A549 (cell line): ENCODE measurements at regions not wholly inside any gene's neighbourhood (a gene's known extent, or its start where the extent isn't known, plus 50 kb on each side); places are given as distances from the start of the nearest gene placed in this dataset.
A peak's percentile ranks its signal among the peaks of the same experiment; 100 is the strongest.

ENCODE experiments used
- ATAC-seq, 2 experiments: fragments of 200-7000 bp in 1 of 2; fragments of >200 bp in 1 of 2; cut with Nextera tagmentation in 1 of 2; cut with Tn5 transposase in 1 of 2; 3 replicates each; pipeline versions ENCODE4 v1.8.0 to v1.9.1; 2018 to 2020; ENCODE audit warnings: mild to moderate bottlenecking in 1 of 2, moderate library complexity in 1 of 2
- CTCF ChIA-PET: fragments of 300-600 bp; sonication (Branson Sonifier 250); formaldehyde crosslinking; extraction: SDS; loops from one replicate; lab custom pipeline; 2021; ENCODE audit warnings: antibody characterized with exemption, inconsistent platforms; lab: Yijun Ruan, JAX
- POLR2A ChIA-PET: fragments of 350-600 bp; formaldehyde crosslinking; extraction: SDS; loops from one replicate; lab custom pipeline; 2021; ENCODE audit warnings: antibody characterized with exemption, inconsistent platforms; lab: Yijun Ruan, JAX
- DNase-seq, 2 experiments: peaks; one replicate each; pipeline versions ENCODE4 v3.0.0 to v3.0.0-alpha.2; 2011 to 2016; ENCODE audit warnings: low read depth in 1 of 2, low spot score in 1 of 2
- FAIRE-seq: peaks from 2 replicates; lab custom pipeline; 2011; peaks lifted over from hg19 to GRCh38; lab: Jason Lieb, UNC
- H3K27ac ChIP-seq, 2 experiments: fragments of >200 bp; sonication (Bioruptor Twin); formaldehyde crosslinking; 3 replicates each; pipeline ENCODE4 v1.5.1; 2016 to 2017
- H3K4me1 ChIP-seq: fragments of >200 bp; sonication (Bioruptor Twin); formaldehyde crosslinking; 3 replicates; pipeline ENCODE4 v1.6.1; 2016
- H3K4me2 ChIP-seq: fragments of >200 bp; sonication (Bioruptor Twin); formaldehyde crosslinking; 3 replicates; pipeline ENCODE4 v1.6.1; 2016
- H3K4me3 ChIP-seq: fragments of >200 bp; sonication (Bioruptor Twin); formaldehyde crosslinking; 3 replicates; pipeline ENCODE4 v1.5.1; 2016
- H3K9me3 ChIP-seq: fragments of >200 bp; sonication (Bioruptor Twin); formaldehyde crosslinking; 3 replicates; pipeline ENCODE4 v1.6.1; 2016
- CBX2 ChIP-seq: fragments of 200-600 bp; sonication (generic); IDR thresholded peaks from 2 replicates; pipeline ENCODE4 v1.6.1; 2016; ENCODE audit warnings: low read depth, mild to moderate bottlenecking, borderline replicate concordance
- CBX8 ChIP-seq: fragments of 200-600 bp; sonication (generic); IDR thresholded peaks from 2 replicates; pipeline ENCODE4 v1.6.1; 2016
- CEBPB ChIP-seq, 2 experiments: fragments of >200 bp in 1 of 2; sonication (Bioruptor Twin) in 1 of 2; formaldehyde crosslinking in 1 of 2; IDR thresholded peaks; 2 replicates each; pipeline ENCODE4 v1.6.1; 2012 to 2016
- CHD2 ChIP-seq: fragments of 150-350 bp; IDR thresholded peaks from 2 replicates; pipeline ENCODE4 v1.6.1; 2014; ENCODE audit warnings: low read length; ENCODE audit not compliant: partially characterized antibody
- CTCF ChIP-seq: fragments of >200 bp; sonication (Bioruptor Twin); formaldehyde crosslinking; IDR thresholded peaks from 3 replicates; pipeline ENCODE4 v1.5.1; 2016
- EHMT2 ChIP-seq: fragments of 200-600 bp; sonication (generic); IDR thresholded peaks from 2 replicates; pipeline ENCODE4 v1.6.1; 2016; ENCODE audit warnings: antibody characterized with exemption, low read depth, mild to moderate bottlenecking, moderate library complexity
- EP300 ChIP-seq, 2 experiments: fragments of >200 bp; sonication (Bioruptor Twin); formaldehyde crosslinking; IDR thresholded peaks; 2 replicates in 1 of 2; 3 replicates in 1 of 2; pipeline ENCODE4 v1.6.1; 2016 to 2017
- FOSB ChIP-seq: fragments of 250-450 bp; sonication (Bioruptor Pico); IDR thresholded peaks from 2 replicates; pipeline ENCODE4 v1.5.0; 2020; ENCODE audit warnings: mild to moderate bottlenecking, moderate library complexity
- FOXS1 ChIP-seq: fragments of 250-450 bp; sonication (Bioruptor Pico); IDR thresholded peaks from 2 replicates; pipeline ENCODE4 v1.5.0; 2020; ENCODE audit warnings: mild to moderate bottlenecking, moderate library complexity
- GATA3 ChIP-seq: IDR thresholded peaks from 2 replicates; pipeline ENCODE4 v1.6.1; 2012; ENCODE audit warnings: borderline replicate concordance
- HDAC2 ChIP-seq: fragments of 200-600 bp; sonication (generic); IDR thresholded peaks from 2 replicates; pipeline ENCODE4 v1.6.1; 2016
- HOXB13 ChIP-seq: fragments of 250-450 bp; sonication (Bioruptor Pico); IDR thresholded peaks from 2 replicates; pipeline ENCODE4 v1.5.0; 2020; ENCODE audit warnings: low read depth, mild to moderate bottlenecking, moderate library complexity
- JUN ChIP-seq, 2 experiments: fragments of >200 bp; sonication (Bioruptor Twin); formaldehyde crosslinking; IDR thresholded peaks; 2 replicates in 1 of 2; 3 replicates in 1 of 2; pipeline ENCODE4 v1.6.1; 2016 to 2017
- KDM5A ChIP-seq: fragments of 200-600 bp; sonication (generic); IDR thresholded peaks from 2 replicates; pipeline ENCODE4 v1.6.1; 2016; ENCODE audit warnings: antibody characterized with exemption, mild to moderate bottlenecking
- MAFK ChIP-seq: fragments of 450-650 bp; IDR thresholded peaks from 2 replicates; pipeline ENCODE4 v1.6.1; 2014; ENCODE audit not compliant: partially characterized antibody
- NFE2L2 ChIP-seq: fragments of 150-350 bp; conservative IDR thresholded peaks from 2 replicates; pipeline ENCODE4 v1.6.1; 2014; ENCODE audit warnings: low read length
- NPAS2 ChIP-seq: fragments of 250-450 bp; sonication (Bioruptor Pico); IDR thresholded peaks from 2 replicates; pipeline ENCODE4 v1.8.0; 2022; ENCODE audit warnings: mild to moderate bottlenecking, moderate library complexity, borderline replicate concordance
- POLR2AphosphoS2 ChIP-seq: conservative IDR thresholded peaks from 2 replicates; pipeline ENCODE4 v1.6.1; 2012; ENCODE audit warnings: low read length, improper control_type of control experiment, inconsistent platforms
- RARB ChIP-seq: fragments of 250-450 bp; sonication (Bioruptor Pico); IDR thresholded peaks from 2 replicates; pipeline ENCODE4 v1.8.0; 2021; ENCODE audit warnings: mild to moderate bottlenecking, moderate library complexity
- RFX5 ChIP-seq: fragments of 450-650 bp; IDR thresholded peaks from 2 replicates; pipeline ENCODE4 v1.7.1; 2014; ENCODE audit warnings: antibody characterized with exemption, mild to moderate bottlenecking, moderate library complexity
- RNF2 ChIP-seq: fragments of 200-600 bp; sonication (generic); IDR thresholded peaks from 2 replicates; pipeline ENCODE4 v1.6.1; 2016; ENCODE audit warnings: low read depth, mild to moderate bottlenecking, antibody characterized with exemption, moderate library complexity, borderline replicate concordance
- SMC3 ChIP-seq: fragments of >200 bp; sonication (Bioruptor Twin); formaldehyde crosslinking; IDR thresholded peaks from 3 replicates; pipeline ENCODE4 v1.6.1; 2018; ENCODE audit warnings: inconsistent platforms
- TFCP2L1 ChIP-seq: fragments of 250-450 bp; sonication (Bioruptor Pico); IDR thresholded peaks from 2 replicates; pipeline ENCODE4 v1.5.0; 2021; ENCODE audit warnings: mild to moderate bottlenecking
- ZSCAN20 ChIP-seq: fragments of 250-450 bp; sonication (Bioruptor Pico); IDR thresholded peaks from 2 replicates; pipeline ENCODE4 v1.8.0; 2022; ENCODE audit warnings: mild to moderate bottlenecking, moderate library complexity
- WGBS: methylation state at CpG from one replicate; pipeline ENCODE4 v1.1.6; 2017; ENCODE audit errors: missing lambda C conversion rate; 5-methylcytosine and 5-hydroxymethylcytosine counted together
- TF ChIP-seq, protein P1 (sequence below): fragments of >200 bp; sonication (Bioruptor Twin); formaldehyde crosslinking; IDR thresholded peaks from 3 replicates; pipeline ENCODE4 v1.6.1; 2016

DNA sequence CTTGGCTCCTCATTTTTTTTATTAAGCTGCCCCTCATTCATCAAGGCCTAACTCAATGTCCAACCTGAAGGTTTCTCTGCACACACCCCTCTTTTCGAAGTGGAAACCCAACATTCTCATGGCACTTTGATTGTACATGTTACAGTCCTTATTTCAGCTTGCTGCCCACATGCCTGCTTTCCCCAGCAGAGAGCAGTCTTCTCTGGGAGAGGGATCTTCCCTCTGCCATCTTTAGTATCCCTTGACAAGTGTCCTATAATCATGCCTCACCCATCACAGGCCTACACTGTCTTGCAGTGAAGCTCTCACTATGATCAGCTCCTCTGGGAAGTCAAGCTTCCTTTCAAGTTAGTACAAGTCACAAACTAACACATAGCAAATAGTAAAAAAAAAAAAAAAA is 175.1 kb downstream of the ACER2 start:
- Histone ChIP-seq H3K4me3 (no peak overlapping the region), H3K9me3 (no peaks in the 10 kb centered on the region; the same call in 2 of the 3 replicates), H3K27ac (no peak overlapping the region), H3K4me2 (no peak overlapping the region), H3K4me1 (no peaks in the 10 kb centered on the region)
- DNase-seq (no peak), FAIRE-seq (no peak), ATAC-seq (no peak; a peak in 1 of 6 replicates)
- POLR2A ChIA-PET = no interaction called here
- CTCF ChIA-PET = interaction anchor here (0.6 kb wide), 1 partner anchor 1392 kb away, joined by 4 read pairs; no protein-coding TSS in a partner anchor
- WGBS = 4% methylated on average over 1 of the region's 1 CpG
- TF ChIP-seq CBX8 (no peak), RFX5 (no peak), HOXB13 (no peak), FOXS1 (no peak), POLR2AphosphoS2 (no peak), EHMT2 (no peak), CBX2 (no peak), TFCP2L1 (CRISPR knock-in tag) (no peak), CTCF (no peak), NFE2L2 (no peak), CHD2 (no peak)

DNA sequence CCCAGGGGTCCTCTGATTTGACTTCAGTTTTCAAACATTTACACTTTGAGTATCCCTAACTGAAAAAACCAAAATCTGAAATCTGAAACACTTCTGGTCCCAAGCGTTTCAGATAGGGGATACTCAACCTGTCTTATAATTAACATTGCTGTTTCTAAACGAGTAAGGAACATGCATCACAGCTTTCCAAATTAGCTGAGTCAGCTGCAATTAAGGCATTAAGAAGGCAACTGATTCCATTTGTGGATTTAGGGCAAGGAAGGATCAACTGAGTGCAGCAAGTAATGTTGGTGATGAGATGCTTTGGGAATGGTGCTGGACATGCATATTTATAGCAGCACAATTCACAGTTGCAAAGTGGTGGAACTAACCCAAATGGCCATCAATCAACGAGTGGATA is 168.6 kb downstream of the ACER2 start:
- ATAC-seq = no peak
- TF ChIP-seq KDM5A = no peak
- TF ChIP-seq MAFK = peak; percentile 90
- TF ChIP-seq, all 56 proteins: peak for 1
- H3K4me3 ChIP-seq = no peak overlapping the region
- H3K4me1 ChIP-seq = no peaks in the 10 kb centered on the region
- no peak for DNase-seq
- no peaks in the 10 kb centered on the region for H3K9me3 ChIP-seq
- no peak overlapping the region for H3K4me2 ChIP-seq
- POLR2A ChIA-PET = no interaction called here
- FAIRE-seq = no peak
- WGBS = under 1% methylated on average over 3 of the region's 3 CpGs
- H3K27ac ChIP-seq = no peak overlapping the region
- CTCF ChIA-PET = no interaction called here

DNA sequence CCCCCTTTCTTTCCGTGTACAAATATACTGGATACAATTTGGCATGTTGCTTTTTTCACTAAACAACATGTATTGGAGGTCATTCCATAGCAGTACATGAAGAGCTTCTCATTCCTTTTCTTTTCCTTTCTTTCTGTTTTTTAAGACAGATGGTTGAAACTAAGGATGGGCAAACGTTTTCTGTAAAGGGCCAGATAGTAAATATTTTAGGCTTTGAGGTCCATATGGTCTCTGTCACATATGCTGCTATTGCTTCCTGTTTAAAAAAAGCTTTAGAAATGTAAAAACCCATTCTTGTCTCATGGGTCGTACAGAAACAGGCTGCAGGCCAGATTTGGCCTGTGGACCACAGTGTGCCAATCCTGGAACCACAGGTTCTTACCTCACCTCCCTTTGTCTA is 160.1 kb downstream of the ACER2 start:
- Histone ChIP-seq H3K9me3 (no peaks in the 10 kb centered on the region), H3K27ac (no peak overlapping the region), H3K4me3 (no peak overlapping the region), H3K4me1 (no peaks in the 10 kb centered on the region), H3K4me2 (no peak overlapping the region)
- DNase-seq (no peak), FAIRE-seq (no peak), ATAC-seq (no peak)
- TF ChIP-seq RARB (CRISPR knock-in tag) (no peak), NPAS2 (CRISPR knock-in tag) (no peak), NFE2L2 (no peak), RNF2 (no peak)
- CTCF ChIA-PET = interaction anchor here (1.2 kb wide), 1 partner anchor 354 kb away, joined by 3 read pairs; no protein-coding TSS in a partner anchor
- WGBS = 4% methylated on average over 3 of the region's 3 CpGs
- POLR2A ChIA-PET = no interaction called here

DNA sequence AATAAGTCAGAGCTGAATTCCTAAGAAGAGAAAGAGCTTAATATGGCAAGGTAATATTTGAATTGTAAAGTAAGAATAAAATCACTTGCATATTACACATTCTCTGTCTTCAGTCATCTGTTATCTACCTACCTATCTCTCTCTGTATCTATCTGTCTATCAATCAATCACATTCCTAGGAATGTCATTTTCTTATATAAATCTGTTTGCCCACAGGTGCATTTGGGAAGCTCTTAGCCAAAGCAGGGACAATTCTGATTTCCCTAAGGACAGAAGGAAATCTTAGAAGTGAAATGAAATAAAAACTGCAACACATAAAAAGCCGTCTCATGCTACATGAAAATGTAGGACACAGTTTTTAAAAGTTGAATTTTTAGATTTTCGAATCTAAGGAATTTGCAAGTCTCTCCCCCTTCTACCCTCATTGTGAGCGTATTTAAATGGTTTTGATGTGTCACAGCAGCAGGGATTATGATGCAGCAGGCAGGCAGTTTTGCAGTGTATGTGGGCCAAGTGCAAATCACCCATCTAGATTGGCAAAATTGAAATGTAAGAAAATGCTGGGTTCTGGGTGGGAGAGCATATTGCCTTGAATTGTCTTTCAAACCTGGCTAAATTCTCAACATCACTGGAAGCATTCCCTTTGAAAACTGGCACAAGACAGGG is 155.7 kb downstream of the ACER2 start:
- DNase-seq (no peak), ATAC-seq (no peak), FAIRE-seq (no peak)
- POLR2A ChIA-PET = no interaction called here
- Histone ChIP-seq H3K4me1 (no peaks in the 10 kb centered on the region), H3K9me3 (no peaks in the 10 kb centered on the region), H3K4me2 (no peak overlapping the region), H3K4me3 (no peak overlapping the region), H3K27ac (no peak overlapping the region)
- 0% methylated on average over 3 of the region's 3 CpGs for WGBS
- TF ChIP-seq FOXS1 (no peak), CBX2 (no peak), EHMT2 (no peak), HDAC2 (no peak), CEBPB (IDR thresholded peaks at IDR 0.05) (no peak), TFCP2L1 (CRISPR knock-in tag) (no peak), JUN (IDR thresholded peaks at IDR 0.05) (no peak), ZSCAN20 (no peak), RNF2 (no peak), FOSB (CRISPR knock-in tag) (no peak), GATA3 (no peak), EP300 (IDR thresholded peaks at IDR 0.05) (no peak), SMC3 (no peak)
- TF ChIP-seq, protein P1, sequence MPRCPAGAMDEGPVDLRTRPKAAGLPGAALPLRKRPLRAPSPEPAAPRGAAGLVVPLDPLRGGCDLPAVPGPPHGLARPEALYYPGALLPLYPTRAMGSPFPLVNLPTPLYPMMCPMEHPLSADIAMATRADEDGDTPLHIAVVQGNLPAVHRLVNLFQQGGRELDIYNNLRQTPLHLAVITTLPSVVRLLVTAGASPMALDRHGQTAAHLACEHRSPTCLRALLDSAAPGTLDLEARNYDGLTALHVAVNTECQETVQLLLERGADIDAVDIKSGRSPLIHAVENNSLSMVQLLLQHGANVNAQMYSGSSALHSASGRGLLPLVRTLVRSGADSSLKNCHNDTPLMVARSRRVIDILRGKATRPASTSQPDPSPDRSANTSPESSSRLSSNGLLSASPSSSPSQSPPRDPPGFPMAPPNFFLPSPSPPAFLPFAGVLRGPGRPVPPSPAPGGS = no peak
- CTCF ChIA-PET = interaction anchor here (1.5 kb wide), 1 partner anchor 9 kb away, joined by 5 read pairs; no protein-coding TSS in a partner anchor
